Choroid plexus epithelial cell (primary cell): ENCODE measurements at regions not wholly inside any gene's neighbourhood (a gene's known extent, or its start where the extent isn't known, plus 50 kb on each side); places are given as distances from the start of the nearest gene placed in this dataset.

ENCODE experiments used
- DNase-seq: peaks from one replicate; pipeline ENCODE4 v3.0.0-alpha.2; 2010; ENCODE audit warnings: low read depth
- H3K4me3 ChIP-seq: 2 replicates; pipeline ENCODE4 v1.5.1; 2011; ENCODE audit warnings: low read depth, mild to moderate bottlenecking, control low read depth, low read length, moderate library complexity
- CTCF ChIP-seq: conservative IDR thresholded peaks from 2 replicates; pipeline ENCODE4 v1.5.1; 2011; ENCODE audit warnings: low read depth, mild to moderate bottlenecking, control low read depth, inconsistent platforms, low read length, moderate library complexity

GRCh38 chr11:36774603-36775002 is 176.6 kb upstream of the RAG2 start:
- TF ChIP-seq CTCF: no peak
- H3K4me3 ChIP-seq: no peak overlapping the region
- DNase-seq: peak; percentile 2

- DNase-seq: no peak
- H3K4me3 ChIP-seq: no peak overlapping the region
- no peak for TF ChIP-seq CTCF
Measured at GRCh38 chr11:36763187-36763586, 165.2 kb upstream of the RAG2 start.

- no peak for TF ChIP-seq CTCF
- DNase-seq: no peak
- no peak overlapping the region for H3K4me3 ChIP-seq
Measured at GRCh38 chr11:36757075-36757474, 159.0 kb upstream of the RAG2 start.

- TF ChIP-seq CTCF: no peak
- no peak overlapping the region for H3K4me3 ChIP-seq
- no peak for DNase-seq
Measured at GRCh38 chr11:36753960-36754359, 155.9 kb upstream of the RAG2 start.

- no peak for DNase-seq
- no peak for TF ChIP-seq CTCF
- H3K4me3 ChIP-seq: no peak overlapping the region
Measured at GRCh38 chr11:36751996-36752395, 154.0 kb upstream of the RAG2 start.

GRCh38 chr11:36751335-36751781 is 153.3 kb upstream of the RAG2 start:
- H3K4me3 ChIP-seq: no peak overlapping the region
- no peak for DNase-seq
- TF ChIP-seq CTCF: no peak

GRCh38 chr11:36750349-36750748 is 152.3 kb upstream of the RAG2 start:
- no peak for TF ChIP-seq CTCF
- DNase-seq: no peak
- H3K4me3 ChIP-seq: no peak overlapping the region
